ENCODE measurements at regions not wholly inside any gene's neighbourhood (a gene's known extent, or its start where the extent isn't known, plus 50 kb on each side); places are given as distances from the start of the nearest gene placed in this dataset.

- WGBS, 2 donors (ENCODE audit: low coverage in 1 of 2): 47 to 55% methylated on average over 2 to 4 of the region's 4 CpGs
- Histone ChIP-seq H3K36me3 (no peaks in the 10 kb centered on the region), H3K4me1 (peaks cover 0 to 1% (median 0%) of the 10 kb centered on the region in 3 donors), H3K27me3 (peaks cover 43% of the 10 kb centered on the region), H3K27ac (no peak overlapping the region), H3K9me3 (no peaks in the 10 kb centered on the region), H3K4me3 (no peak overlapping the region)
- no peak for ATAC-seq
- no peak for TF ChIP-seq EP300 (IDR thresholded peaks at IDR 0.05)
- no peak for TF ChIP-seq POLR2A (IDR thresholded peaks at IDR 0.05)
- no peak for TF ChIP-seq POLR2AphosphoS5 (IDR thresholded peaks at IDR 0.05)
- TF ChIP-seq, protein P1, sequence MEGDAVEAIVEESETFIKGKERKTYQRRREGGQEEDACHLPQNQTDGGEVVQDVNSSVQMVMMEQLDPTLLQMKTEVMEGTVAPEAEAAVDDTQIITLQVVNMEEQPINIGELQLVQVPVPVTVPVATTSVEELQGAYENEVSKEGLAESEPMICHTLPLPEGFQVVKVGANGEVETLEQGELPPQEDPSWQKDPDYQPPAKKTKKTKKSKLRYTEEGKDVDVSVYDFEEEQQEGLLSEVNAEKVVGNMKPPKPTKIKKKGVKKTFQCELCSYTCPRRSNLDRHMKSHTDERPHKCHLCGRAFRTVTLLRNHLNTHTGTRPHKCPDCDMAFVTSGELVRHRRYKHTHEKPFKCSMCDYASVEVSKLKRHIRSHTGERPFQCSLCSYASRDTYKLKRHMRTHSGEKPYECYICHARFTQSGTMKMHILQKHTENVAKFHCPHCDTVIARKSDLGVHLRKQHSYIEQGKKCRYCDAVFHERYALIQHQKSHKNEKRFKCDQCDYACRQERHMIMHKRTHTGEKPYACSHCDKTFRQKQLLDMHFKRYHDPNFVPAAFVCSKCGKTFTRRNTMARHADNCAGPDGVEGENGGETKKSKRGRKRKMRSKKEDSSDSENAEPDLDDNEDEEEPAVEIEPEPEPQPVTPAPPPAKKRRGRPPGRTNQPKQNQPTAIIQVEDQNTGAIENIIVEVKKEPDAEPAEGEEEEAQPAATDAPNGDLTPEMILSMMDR (IDR thresholded peaks at IDR 0.05): no peak
Observed at GRCh38 chr14:98900798-98901197, 371.2 kb downstream of the BCL11B start.

GRCh38 chr14:98901511-98902205 is 370.3 kb downstream of the BCL11B start:
- H3K27ac ChIP-seq: no peak overlapping the region
- H3K9me3 ChIP-seq: no peaks in the 10 kb centered on the region
- WGBS, 2 donors (ENCODE audit: low coverage in 1 of 2): 89 to 100% methylated on average over 2 to 14 of the region's 16 CpGs
- TF ChIP-seq EP300 (IDR thresholded peaks at IDR 0.05) (no peak), POLR2AphosphoS5 (IDR thresholded peaks at IDR 0.05) (no peak), POLR2A (IDR thresholded peaks at IDR 0.05) (no peak)
- TF ChIP-seq, protein P1 (IDR thresholded peaks at IDR 0.05): no peak
- H3K36me3 ChIP-seq: no peaks in the 10 kb centered on the region
- ATAC-seq: no peak
- peaks cover 50% of the 10 kb centered on the region for H3K27me3 ChIP-seq
- peaks cover 0 to 10% (median 0%) of the 10 kb centered on the region in 3 donors for H3K4me1 ChIP-seq
- H3K4me3 ChIP-seq: no peak overlapping the region

DNA sequence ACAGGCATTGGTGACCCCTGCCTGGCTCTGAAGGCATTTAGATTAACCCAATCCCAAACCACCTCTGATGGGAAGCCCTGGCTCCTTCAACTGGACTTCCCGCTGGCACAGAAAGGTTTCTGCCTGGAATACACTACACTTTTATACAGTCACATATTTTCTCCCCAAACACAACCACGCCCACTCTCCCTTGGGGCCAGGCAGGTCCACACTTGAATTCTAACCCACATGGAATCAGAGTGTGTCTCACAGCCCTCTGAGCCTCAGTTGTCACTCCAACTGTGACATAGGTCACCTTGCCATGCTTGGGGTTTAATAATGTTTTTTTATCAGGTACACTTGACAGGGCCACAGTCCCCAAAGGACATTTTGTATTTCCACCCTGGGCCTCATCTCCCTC is 368.6 kb downstream of the BCL11B start:
- Histone ChIP-seq H3K27ac (no peak overlapping the region), H3K36me3 (no peaks in the 10 kb centered on the region), H3K9me3 (no peaks in the 10 kb centered on the region), H3K4me1 (peaks cover 0 to 13% (median 0%) of the 10 kb centered on the region in 3 donors), H3K4me3 (no peak overlapping the region), H3K27me3 (peaks cover 60% of the 10 kb centered on the region)
- WGBS, 2 donors (ENCODE audit: low coverage in 1 of 2): 71 to 86% methylated on average over 1 of the region's 2 CpGs
- no peak for ATAC-seq
- TF ChIP-seq, protein P1 (IDR thresholded peaks at IDR 0.05): no peak

GRCh38 chr14:98904677-98905076 is 367.3 kb downstream of the BCL11B start:
- no peaks in the 10 kb centered on the region for H3K9me3 ChIP-seq
- H3K27ac ChIP-seq: no peak overlapping the region
- ATAC-seq: no peak
- H3K4me3 ChIP-seq: no peak overlapping the region
- no peak for TF ChIP-seq EP300 (IDR thresholded peaks at IDR 0.05)
- TF ChIP-seq, protein P1 (IDR thresholded peaks at IDR 0.05): no peak
- TF ChIP-seq POLR2A (IDR thresholded peaks at IDR 0.05): no peak
- H3K36me3 ChIP-seq: no peaks in the 10 kb centered on the region
- H3K27me3 ChIP-seq: peaks cover 52% of the 10 kb centered on the region
- H3K4me1 ChIP-seq: peaks cover 0 to 13% (median 0%) of the 10 kb centered on the region in 3 donors
- 86% methylated on average over 2 of the region's 3 CpGs; no CpG with 5 or more reads in 1 of the 2 donors for WGBS, 2 donors (ENCODE audit: low coverage in 1 of 2)
